Subcutaneous abdominal adipose tissue (tissue), 5 donors: ENCODE measurements at regions not wholly inside any gene's neighbourhood (a gene's known extent, or its start where the extent isn't known, plus 50 kb on each side); places are given as distances from the start of the nearest gene placed in this dataset.

Source experiments
- H3K27ac ChIP-seq: one replicate; pipeline ENCODE4 v1.7.0; 2013; ENCODE audit warnings: low read depth, mild to moderate bottlenecking, inconsistent platforms, low read length, moderate library complexity
- H3K27me3 ChIP-seq, 5 donors: one replicate each; pipeline ENCODE4 v1.7.0; 2013; ENCODE audit warnings: low read length in 5 of 5, inconsistent platforms in 1 of 5; ENCODE audit not compliant: control insufficient read depth in 5 of 5, insufficient read depth in 4 of 5
- H3K36me3 ChIP-seq, 5 donors: one replicate each; pipeline ENCODE4 v1.7.0; 2013; ENCODE audit warnings: low read length in 5 of 5; ENCODE audit not compliant: control insufficient read depth in 5 of 5, insufficient read depth in 5 of 5
- H3K4me1 ChIP-seq, 5 donors: one replicate each; pipeline ENCODE4 v1.7.0; 2013; ENCODE audit warnings: low read length in 5 of 5, mild to moderate bottlenecking in 3 of 5, moderate library complexity in 1 of 5; ENCODE audit not compliant: control insufficient read depth in 5 of 5, insufficient read depth in 5 of 5
- H3K4me3 ChIP-seq, 5 donors: one replicate each; pipeline ENCODE4 v1.7.0; 2013; ENCODE audit warnings: low read length in 5 of 5, low read depth in 1 of 5
- H3K9ac ChIP-seq, 5 donors: one replicate each; pipeline ENCODE4 v1.7.0; 2013; ENCODE audit warnings: low read length in 5 of 5, mild to moderate bottlenecking in 4 of 5, moderate library complexity in 3 of 5
- H3K9me3 ChIP-seq, 5 donors: one replicate each; pipeline ENCODE4 v1.7.0; 2013; ENCODE audit warnings: low read length in 5 of 5; ENCODE audit not compliant: control insufficient read depth in 5 of 5
- donor health status: healthy.
- donor health status: healthy.
- donor health status: healthy.
- donor health status: healthy.
- donor health status: healthy.

- Histone ChIP-seq H3K4me3 (no peak overlapping the region), H3K36me3 (no peaks in the 10 kb centered on the region), H3K27ac (no peak overlapping the region), H3K9me3 (no peaks in the 10 kb centered on the region), H3K9ac (no peak overlapping the region), H3K27me3 (no peaks in the 10 kb centered on the region), H3K4me1 (peaks cover 5 to 30% (median 19%) of the 10 kb centered on the region in 5 donors)
Observed at GRCh38 chr6:105487040-105487790, 84.3 kb upstream of the PREP start.

DNA sequence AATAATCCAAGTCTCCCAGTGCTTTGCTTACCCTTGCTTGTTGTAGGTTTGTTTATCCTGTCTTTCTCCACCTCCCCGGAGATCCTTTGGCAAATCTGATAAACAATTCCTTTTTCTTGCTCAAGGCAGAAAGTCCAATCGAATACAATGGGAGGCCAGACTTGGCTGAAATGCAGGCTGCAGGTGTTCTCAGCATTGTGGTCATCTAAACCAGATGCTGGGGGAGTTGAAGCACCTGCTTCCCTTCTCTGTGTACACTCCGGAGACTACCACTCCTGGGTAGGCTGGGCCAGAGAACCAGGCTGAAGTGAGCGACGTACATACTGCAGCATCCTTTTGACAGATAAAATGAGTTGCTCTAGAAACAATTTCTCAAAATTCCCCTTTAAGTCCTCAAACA lies 82.6 kb upstream of the PREP start:
- no peaks in the 10 kb centered on the region for H3K36me3 ChIP-seq
- H3K9ac ChIP-seq: no peak overlapping the region
- no peak overlapping the region for H3K4me3 ChIP-seq
- no peak overlapping the region for H3K27ac ChIP-seq
- H3K4me1 ChIP-seq: peaks cover 5 to 30% (median 22%) of the 10 kb centered on the region in 5 donors
- no peaks in the 10 kb centered on the region for H3K27me3 ChIP-seq
- H3K9me3 ChIP-seq: no peaks in the 10 kb centered on the region

DNA sequence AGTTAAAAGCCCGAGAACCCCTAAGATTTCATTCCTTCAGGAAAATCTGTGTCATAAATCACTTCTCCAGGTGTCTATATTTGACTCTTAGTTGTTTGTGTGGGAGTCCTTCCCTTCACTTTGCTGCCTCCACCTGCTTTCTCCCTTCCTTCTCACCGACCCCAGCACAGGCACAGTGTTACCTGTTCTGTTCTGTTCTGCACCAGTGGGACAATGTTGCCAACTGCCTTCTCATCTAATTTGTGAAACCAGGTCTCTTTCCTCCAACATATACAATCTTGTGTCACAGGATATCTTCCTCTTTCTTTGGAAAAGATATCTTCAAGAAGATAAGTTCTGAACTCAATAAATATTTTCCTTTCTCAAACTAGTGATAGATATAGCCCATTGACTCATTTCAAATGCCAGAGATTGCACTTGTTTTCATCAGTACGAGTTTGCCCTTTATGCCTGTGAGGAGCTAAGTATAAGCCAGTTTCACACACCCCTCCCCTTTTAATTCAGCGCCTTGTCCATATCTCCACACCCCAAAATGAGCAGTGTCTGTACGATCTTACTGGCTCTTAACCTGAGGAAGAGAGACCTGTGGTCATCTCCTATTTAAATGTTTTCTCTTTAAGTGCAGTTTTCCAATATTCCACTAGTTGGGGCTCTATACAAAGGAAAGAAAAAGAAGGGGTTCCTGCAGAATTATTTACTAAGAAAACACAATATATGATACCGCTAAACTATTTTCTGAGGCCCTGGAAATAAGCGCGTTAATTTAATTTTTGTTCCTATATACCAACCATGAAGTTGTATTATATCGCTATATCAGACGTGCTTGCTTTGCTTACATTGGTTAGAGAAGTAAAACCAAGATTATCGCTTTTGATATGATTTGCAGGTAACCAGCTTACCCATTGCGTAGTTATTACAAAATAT lies 81.6 kb upstream of the PREP start:
- no peaks in the 10 kb centered on the region for H3K27me3 ChIP-seq
- no peak overlapping the region for H3K27ac ChIP-seq
- no peaks in the 10 kb centered on the region for H3K36me3 ChIP-seq
- no peak overlapping the region for H3K9ac ChIP-seq
- no peaks in the 10 kb centered on the region for H3K9me3 ChIP-seq
- H3K4me1 ChIP-seq: peaks cover 5 to 26% (median 20%) of the 10 kb centered on the region in 5 donors
- no peak overlapping the region for H3K4me3 ChIP-seq

- H3K9me3 ChIP-seq: no peaks in the 10 kb centered on the region
- H3K36me3 ChIP-seq: no peaks in the 10 kb centered on the region
- H3K27me3 ChIP-seq: no peaks in the 10 kb centered on the region
- H3K4me3 ChIP-seq: no peak overlapping the region
- H3K4me1 ChIP-seq: peaks cover 3 to 16% (median 10%) of the 10 kb centered on the region in 5 donors
- H3K27ac ChIP-seq: no peak overlapping the region
- no peak overlapping the region for H3K9ac ChIP-seq
Observed at GRCh38 chr6:105483492-105483891, 80.6 kb upstream of the PREP start.

DNA sequence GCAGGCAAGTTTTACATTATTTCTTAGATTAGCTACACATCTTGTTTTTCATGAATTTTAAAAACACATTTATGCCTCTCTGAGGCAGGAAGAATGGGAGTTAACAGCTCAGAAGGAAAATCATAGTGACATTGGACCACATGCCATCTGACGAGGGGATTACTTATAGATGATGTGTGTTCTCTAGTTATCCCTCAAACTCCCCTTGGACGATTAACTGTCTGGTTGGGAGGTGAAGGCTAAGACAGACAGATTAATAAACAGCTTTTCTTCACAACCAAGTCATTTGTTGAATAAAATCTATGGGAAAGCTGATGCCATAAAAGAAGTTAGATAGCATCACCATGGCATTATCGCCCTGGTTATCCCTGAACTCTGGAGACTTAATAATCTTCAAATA lies 80.0 kb upstream of the PREP start:
- peaks cover 1 to 11% (median 6%) of the 10 kb centered on the region in 5 donors for H3K4me1 ChIP-seq
- H3K27me3 ChIP-seq: no peaks in the 10 kb centered on the region
- H3K27ac ChIP-seq: no peak overlapping the region
- H3K9ac ChIP-seq: no peak overlapping the region
- H3K9me3 ChIP-seq: no peaks in the 10 kb centered on the region
- H3K4me3 ChIP-seq: no peak overlapping the region
- no peaks in the 10 kb centered on the region for H3K36me3 ChIP-seq

DNA sequence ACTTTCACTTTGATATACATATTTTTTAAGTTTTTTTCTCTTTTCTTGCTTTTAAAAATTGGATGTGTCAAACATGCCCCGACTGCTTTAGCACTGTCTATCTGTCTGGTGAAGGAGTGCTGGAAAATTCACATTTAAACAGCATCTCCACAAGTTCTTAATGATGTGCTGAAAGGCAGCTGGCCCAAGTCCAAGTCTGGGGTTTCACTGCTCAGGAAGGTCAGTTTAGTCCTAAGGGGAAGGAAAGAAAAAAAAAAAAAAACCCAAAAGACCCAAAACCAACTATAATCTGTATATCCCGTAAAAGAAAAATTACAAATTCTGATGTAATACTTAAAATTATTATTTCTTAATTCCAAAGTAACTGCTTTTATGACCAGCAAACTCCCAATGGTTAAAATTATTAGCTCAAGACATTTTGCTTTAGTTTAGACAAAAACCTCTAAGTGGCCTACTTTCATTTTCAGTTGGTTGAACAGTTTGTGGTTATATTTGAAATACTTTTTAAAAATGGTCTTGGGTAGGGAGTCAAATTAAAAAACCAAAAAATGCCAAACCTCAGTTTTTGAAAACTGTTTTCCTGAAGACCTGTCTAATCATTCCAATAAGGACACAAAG lies 79.5 kb upstream of the PREP start:
- no peaks in the 10 kb centered on the region for H3K36me3 ChIP-seq
- H3K9me3 ChIP-seq: no peaks in the 10 kb centered on the region
- no peaks in the 10 kb centered on the region for H3K27me3 ChIP-seq
- peaks cover 0 to 9% (median 6%) of the 10 kb centered on the region in 5 donors for H3K4me1 ChIP-seq
- H3K27ac ChIP-seq: no peak overlapping the region
- H3K9ac ChIP-seq: no peak overlapping the region
- no peak overlapping the region for H3K4me3 ChIP-seq

GRCh38 chr6:105476978-105477377 lies 74.1 kb upstream of the PREP start:
- no peak overlapping the region for H3K4me3 ChIP-seq
- H3K9ac ChIP-seq: no peak overlapping the region
- H3K9me3 ChIP-seq: peaks cover 0 to 6% (median 0%) of the 10 kb centered on the region in 5 donors
- H3K36me3 ChIP-seq: no peaks in the 10 kb centered on the region
- H3K4me1 ChIP-seq: peaks cover 2 to 12% (median 9%) of the 10 kb centered on the region in 5 donors
- H3K27me3 ChIP-seq: no peaks in the 10 kb centered on the region
- no peak overlapping the region for H3K27ac ChIP-seq

DNA sequence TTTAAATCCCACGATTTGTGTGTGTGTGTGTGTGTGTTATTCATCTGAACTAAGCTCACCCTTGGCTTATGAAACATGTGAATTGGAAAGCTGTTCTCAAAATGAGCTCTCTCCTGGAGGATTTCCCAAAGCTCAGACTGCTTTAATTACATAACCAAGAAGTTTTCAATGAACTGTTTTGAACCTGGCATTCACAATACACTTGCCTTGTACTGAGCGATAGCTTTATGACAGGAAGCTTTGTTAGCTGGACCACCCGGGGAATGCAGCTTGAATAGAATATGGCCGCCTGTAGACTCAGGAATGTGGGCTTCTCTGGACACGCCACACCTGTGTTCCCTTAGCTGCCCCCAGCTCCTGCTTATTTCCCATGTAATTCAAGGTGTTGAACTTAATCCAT lies 71.4 kb upstream of the PREP start:
- H3K27me3 ChIP-seq: no peaks in the 10 kb centered on the region
- peaks cover 0 to 6% (median 0%) of the 10 kb centered on the region in 5 donors for H3K9me3 ChIP-seq
- H3K9ac ChIP-seq: no peak overlapping the region
- H3K4me3 ChIP-seq: no peak overlapping the region
- H3K4me1 ChIP-seq: peaks cover 2 to 11% (median 9%) of the 10 kb centered on the region in 5 donors
- no peak overlapping the region for H3K27ac ChIP-seq
- no peaks in the 10 kb centered on the region for H3K36me3 ChIP-seq

GRCh38 chr6:105469946-105470345 lies 67.1 kb upstream of the PREP start:
- H3K27me3 ChIP-seq: no peaks in the 10 kb centered on the region
- H3K9me3 ChIP-seq: peaks cover 0 to 15% (median 8%) of the 10 kb centered on the region in 5 donors
- no peaks in the 10 kb centered on the region for H3K36me3 ChIP-seq
- H3K9ac ChIP-seq: no peak overlapping the region
- peaks cover 2 to 11% (median 9%) of the 10 kb centered on the region in 5 donors for H3K4me1 ChIP-seq
- no peak overlapping the region for H3K4me3 ChIP-seq
- H3K27ac ChIP-seq: no peak overlapping the region
